ENCODE measurements at regions not wholly inside any gene's neighbourhood (a gene's known extent, or its start where the extent isn't known, plus 50 kb on each side); places are given as distances from the start of the nearest gene placed in this dataset.
"Not testable (repeated sequence)": the region's sequence is repeated elsewhere in the genome, so short reads cannot be mapped to it uniquely, and the experiment has no call there.

GRCh38 chr17:62147284-62147683 is 82.2 kb upstream of the MED13 start:
- DNase-seq = no peak

GRCh38 chr17:62140836-62141235 is 75.8 kb upstream of the MED13 start:
- DNase-seq = peak; percentile 48

- no peak for DNase-seq
Measured at GRCh38 chr17:62140376-62140775, 75.3 kb upstream of the MED13 start.

- not testable (repeated sequence) for DNase-seq
Measured at GRCh38 chr17:62139690-62140354, 74.7 kb upstream of the MED13 start.

- no peak for DNase-seq
Measured at GRCh38 chr17:62139141-62139540, 74.1 kb upstream of the MED13 start.

GRCh38 chr17:62138676-62139121 is 73.6 kb upstream of the MED13 start:
- peak; percentile 7 for DNase-seq

GRCh38 chr17:62137734-62138624 is 72.9 kb upstream of the MED13 start:
- DNase-seq = not testable (repeated sequence)

GRCh38 chr17:62137013-62137733 is 72.1 kb upstream of the MED13 start:
- DNase-seq = not testable (repeated sequence)

- no peak for DNase-seq
Measured at GRCh38 chr17:62135742-62136141, 70.7 kb upstream of the MED13 start.

- not testable (repeated sequence) for DNase-seq
Measured at GRCh38 chr17:62135096-62135495, 70.0 kb upstream of the MED13 start.

- DNase-seq = no peak
Measured at GRCh38 chr17:62134397-62134796, 69.3 kb upstream of the MED13 start.

- DNase-seq = not testable (repeated sequence)
Measured at GRCh38 chr17:62131271-62131670, 66.2 kb upstream of the MED13 start.

- no peak for DNase-seq
Measured at GRCh38 chr17:62130739-62131138, 65.7 kb upstream of the MED13 start.

- no peak for DNase-seq
Measured at GRCh38 chr17:62126292-62126691, 61.2 kb upstream of the MED13 start.

GRCh38 chr17:62125307-62125706 is 60.2 kb upstream of the MED13 start:
- no peak for DNase-seq

- no peak for DNase-seq
Measured at GRCh38 chr17:62121025-62121730, 56.1 kb upstream of the MED13 start.

- no peak for DNase-seq
Measured at GRCh38 chr17:62119373-62119772, 54.3 kb upstream of the MED13 start.

Data from NCI-H2029 (cell line).